ENCODE measurements at regions not wholly inside any gene's neighbourhood (a gene's known extent, or its start where the extent isn't known, plus 50 kb on each side); places are given as distances from the start of the nearest gene placed in this dataset.

- TF ChIP-seq, protein P1, sequence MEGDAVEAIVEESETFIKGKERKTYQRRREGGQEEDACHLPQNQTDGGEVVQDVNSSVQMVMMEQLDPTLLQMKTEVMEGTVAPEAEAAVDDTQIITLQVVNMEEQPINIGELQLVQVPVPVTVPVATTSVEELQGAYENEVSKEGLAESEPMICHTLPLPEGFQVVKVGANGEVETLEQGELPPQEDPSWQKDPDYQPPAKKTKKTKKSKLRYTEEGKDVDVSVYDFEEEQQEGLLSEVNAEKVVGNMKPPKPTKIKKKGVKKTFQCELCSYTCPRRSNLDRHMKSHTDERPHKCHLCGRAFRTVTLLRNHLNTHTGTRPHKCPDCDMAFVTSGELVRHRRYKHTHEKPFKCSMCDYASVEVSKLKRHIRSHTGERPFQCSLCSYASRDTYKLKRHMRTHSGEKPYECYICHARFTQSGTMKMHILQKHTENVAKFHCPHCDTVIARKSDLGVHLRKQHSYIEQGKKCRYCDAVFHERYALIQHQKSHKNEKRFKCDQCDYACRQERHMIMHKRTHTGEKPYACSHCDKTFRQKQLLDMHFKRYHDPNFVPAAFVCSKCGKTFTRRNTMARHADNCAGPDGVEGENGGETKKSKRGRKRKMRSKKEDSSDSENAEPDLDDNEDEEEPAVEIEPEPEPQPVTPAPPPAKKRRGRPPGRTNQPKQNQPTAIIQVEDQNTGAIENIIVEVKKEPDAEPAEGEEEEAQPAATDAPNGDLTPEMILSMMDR (IDR thresholded peaks at IDR 0.05): no peak
- TF ChIP-seq POLR2A (IDR thresholded peaks at IDR 0.05): no peak
Measured at GRCh38 chr6:169362501-169363121, 109.0 kb upstream of the THBS2 start.

Measured in Peyer's patch (tissue), 4 donors.